AG04449 (cell line): ENCODE measurements at regions not wholly inside any gene's neighbourhood (a gene's known extent, or its start where the extent isn't known, plus 50 kb on each side); places are given as distances from the start of the nearest gene placed in this dataset.

Source experiments
- CTCF ChIA-PET: fragments of 350-600 bp; formaldehyde crosslinking; extraction: SDS; loops from one replicate; lab custom pipeline; 2021; ENCODE audit warnings: antibody characterized with exemption; lab: Yijun Ruan, JAX
- POLR2A ChIA-PET: fragments of 400-600, 350-600 bp; formaldehyde crosslinking; extraction: SDS; loops from one replicate; lab custom pipeline; 2020; ENCODE audit warnings: antibody characterized with exemption, inconsistent platforms; lab: Yijun Ruan, JAX
- DNase-seq: peaks from one replicate; pipeline ENCODE4 v3.0.0-alpha.2; 2010; ENCODE audit warnings: low read depth, low spot score
- H3K4me3 ChIP-seq: 2 replicates; pipeline ENCODE4 v1.5.1; 2011; ENCODE audit warnings: low read depth, mild to moderate bottlenecking, control low read depth, low read length
- TF ChIP-seq, protein P1 (sequence below): IDR thresholded peaks from one replicate; pipeline ENCODE4 v1.5.1; 2011; ENCODE audit warnings: mild to moderate bottlenecking, moderate library complexity, low read length, control low read depth, inconsistent platforms; ENCODE audit not compliant: insufficient read depth; ENCODE audit errors: missing control alignments

DNA sequence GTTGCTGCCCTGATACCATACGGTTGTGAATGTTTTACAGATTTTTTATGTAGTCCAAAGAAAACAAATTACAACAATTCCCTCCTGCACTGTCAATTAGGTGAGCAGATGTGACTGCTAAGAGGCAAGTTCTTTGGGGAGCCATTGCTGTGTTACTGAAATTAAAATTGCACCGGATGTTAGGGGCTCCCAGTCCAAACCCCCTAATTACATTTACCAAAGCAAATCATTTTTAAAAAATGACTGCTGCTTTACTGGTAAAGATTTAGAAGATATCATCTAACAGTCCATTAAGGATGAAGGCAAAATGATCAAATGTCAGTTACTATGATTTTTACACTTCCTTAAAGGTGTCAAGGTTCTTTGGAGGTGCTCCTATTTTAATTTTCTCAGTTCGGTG, 70.1 kb upstream of the CSRP2 start:
- POLR2A ChIA-PET, result no interaction called here
- no peak overlapping the region for H3K4me3 ChIP-seq
- CTCF ChIA-PET, result interaction anchor here (1.2 kb wide), 1 partner anchor 99 kb away, joined by 3 read pairs; no protein-coding TSS in a partner anchor
- TF ChIP-seq, protein P1, sequence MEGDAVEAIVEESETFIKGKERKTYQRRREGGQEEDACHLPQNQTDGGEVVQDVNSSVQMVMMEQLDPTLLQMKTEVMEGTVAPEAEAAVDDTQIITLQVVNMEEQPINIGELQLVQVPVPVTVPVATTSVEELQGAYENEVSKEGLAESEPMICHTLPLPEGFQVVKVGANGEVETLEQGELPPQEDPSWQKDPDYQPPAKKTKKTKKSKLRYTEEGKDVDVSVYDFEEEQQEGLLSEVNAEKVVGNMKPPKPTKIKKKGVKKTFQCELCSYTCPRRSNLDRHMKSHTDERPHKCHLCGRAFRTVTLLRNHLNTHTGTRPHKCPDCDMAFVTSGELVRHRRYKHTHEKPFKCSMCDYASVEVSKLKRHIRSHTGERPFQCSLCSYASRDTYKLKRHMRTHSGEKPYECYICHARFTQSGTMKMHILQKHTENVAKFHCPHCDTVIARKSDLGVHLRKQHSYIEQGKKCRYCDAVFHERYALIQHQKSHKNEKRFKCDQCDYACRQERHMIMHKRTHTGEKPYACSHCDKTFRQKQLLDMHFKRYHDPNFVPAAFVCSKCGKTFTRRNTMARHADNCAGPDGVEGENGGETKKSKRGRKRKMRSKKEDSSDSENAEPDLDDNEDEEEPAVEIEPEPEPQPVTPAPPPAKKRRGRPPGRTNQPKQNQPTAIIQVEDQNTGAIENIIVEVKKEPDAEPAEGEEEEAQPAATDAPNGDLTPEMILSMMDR, result no peak
- no peak for DNase-seq

DNA sequence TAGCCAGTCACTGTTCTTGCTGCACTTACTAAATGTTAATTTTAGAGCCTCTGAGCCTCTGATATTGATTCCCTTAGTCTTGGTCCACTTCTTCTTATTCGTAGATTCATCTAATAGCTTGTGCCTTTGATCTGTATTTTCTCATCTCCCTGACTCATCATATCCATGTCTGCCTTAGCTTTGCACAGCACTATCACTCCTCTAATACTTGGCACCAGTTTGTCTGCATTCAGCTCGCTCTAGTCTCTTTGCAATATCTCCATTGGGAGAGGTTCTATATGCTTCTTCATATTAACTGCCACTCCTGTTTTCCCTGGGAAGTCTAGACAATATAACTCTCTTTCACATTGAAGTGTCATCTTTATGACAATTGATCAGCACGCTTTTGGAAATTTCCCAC, 68.5 kb upstream of the CSRP2 start:
- TF ChIP-seq, protein P1, result no peak
- no peak overlapping the region for H3K4me3 ChIP-seq
- POLR2A ChIA-PET, result no interaction called here
- no peak for DNase-seq
- CTCF ChIA-PET, result interaction anchor here (0.9 to 1.2 kb wide), 2 partner anchors 64 to 326 kb away, joined by 3 to 6 read pairs; no protein-coding TSS in a partner anchor

DNA sequence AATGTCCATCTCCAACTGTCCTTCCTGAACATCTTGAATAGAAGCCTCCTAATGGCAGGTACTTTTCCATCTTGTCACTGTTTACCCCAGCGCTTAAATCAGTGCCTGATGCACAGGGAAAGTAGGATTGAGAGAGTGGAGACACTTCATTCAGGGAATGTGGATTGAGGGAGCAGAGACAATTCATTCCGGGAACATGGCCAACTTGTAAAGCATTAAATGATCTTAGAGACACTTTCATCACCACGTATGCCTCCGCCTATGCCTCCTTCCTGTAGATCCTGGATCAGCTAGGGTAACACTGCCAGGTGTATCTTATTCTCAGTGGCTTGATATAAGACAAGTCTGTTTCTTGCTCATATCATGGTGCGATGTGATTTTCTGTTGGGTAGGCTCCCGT, 67.6 kb upstream of the CSRP2 start:
- TF ChIP-seq, protein P1, result no peak
- CTCF ChIA-PET, result interaction anchor here (1.2 kb wide), 1 partner anchor 64 kb away, joined by 6 read pairs; no protein-coding TSS in a partner anchor
- no peak for DNase-seq
- H3K4me3 ChIP-seq, result no peak overlapping the region
- POLR2A ChIA-PET, result no interaction called here

DNA sequence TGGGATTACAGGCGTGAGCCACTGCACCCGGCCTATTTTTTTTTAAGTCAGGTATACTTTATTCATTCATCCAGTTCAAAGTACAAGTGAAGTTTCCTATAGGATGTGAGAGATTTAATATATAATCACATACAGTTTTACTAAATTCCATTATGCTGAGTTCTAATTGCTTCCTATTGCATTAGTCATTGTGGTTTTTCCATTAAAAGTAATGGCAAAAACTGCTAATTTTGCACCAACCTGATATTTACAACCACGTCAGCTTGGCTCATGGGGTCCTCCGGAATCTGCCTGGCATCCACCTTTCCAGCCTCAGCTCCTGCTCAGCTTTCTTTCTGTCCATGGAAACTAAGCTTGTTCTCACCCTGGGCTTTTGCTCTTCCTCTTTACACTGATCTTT, 67.0 kb upstream of the CSRP2 start:
- no peak for DNase-seq
- ChIA-PET POLR2A (no interaction called here), CTCF (interaction anchor here (2.7 kb wide), 1 partner anchor 65 kb away, joined by 13 read pairs; no protein-coding TSS in a partner anchor)
- H3K4me3 ChIP-seq, result no peak overlapping the region
- TF ChIP-seq, protein P1, result no peak

DNA sequence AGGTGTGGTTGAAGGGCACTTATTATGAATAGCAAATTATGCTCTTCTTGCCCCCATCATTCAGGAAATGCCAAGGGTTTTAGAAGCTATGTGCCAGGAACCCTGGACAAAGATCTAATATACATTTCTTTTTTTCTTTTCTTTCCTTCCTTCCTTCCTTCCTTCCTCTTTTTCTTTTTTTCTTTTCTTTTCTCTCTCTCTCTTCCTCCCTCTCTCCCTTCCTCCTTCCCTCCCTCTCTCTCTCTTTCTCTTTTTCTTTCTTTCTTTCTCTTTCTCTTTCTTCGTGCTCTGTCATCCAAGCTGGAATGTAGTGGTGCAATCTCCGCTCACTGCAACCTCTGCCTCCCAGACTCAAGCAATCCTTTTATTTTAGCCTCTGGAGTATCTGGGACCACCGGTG, 66.1 kb upstream of the CSRP2 start:
- H3K4me3 ChIP-seq, result no peak overlapping the region
- CTCF ChIA-PET, result interaction anchor here (0.6 to 2.7 kb wide), 3 partner anchors 66 to 315 kb away, joined by 3 to 13 read pairs (median 3); no protein-coding TSS in a partner anchor
- TF ChIP-seq, protein P1, result no peak
- no peak for DNase-seq
- POLR2A ChIA-PET, result no interaction called here

DNA sequence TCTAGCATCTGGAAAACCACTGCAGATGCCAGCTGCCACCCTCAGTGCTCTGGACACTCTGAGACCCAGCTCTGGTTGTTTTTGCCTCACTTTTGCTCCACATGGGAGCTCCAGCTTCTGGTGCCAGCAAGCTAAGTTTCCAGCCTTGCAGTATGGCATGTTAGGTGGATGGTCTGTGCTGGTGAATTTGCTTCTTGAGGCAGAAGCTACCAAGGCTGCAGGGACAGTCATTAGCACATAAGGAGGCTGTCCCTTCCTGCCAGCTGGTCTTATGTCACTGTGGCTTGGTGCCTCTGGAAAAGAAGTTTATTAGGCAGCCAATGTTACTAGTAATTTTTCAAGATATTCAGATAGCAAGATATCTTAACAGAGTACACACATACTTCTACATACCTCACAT, 64.2 kb upstream of the CSRP2 start:
- no peak overlapping the region for H3K4me3 ChIP-seq
- DNase-seq, result no peak
- CTCF ChIA-PET, result interaction anchor here (0.8 to 2.7 kb wide), 3 partner anchors 12 to 68 kb away, joined by 3 to 13 read pairs (median 6); no protein-coding TSS in a partner anchor
- TF ChIP-seq, protein P1, result no peak
- POLR2A ChIA-PET, result interaction anchor here (0.5 to 1.1 kb wide), 3 partner anchors 64 to 855 kb away, joined by 4 read pairs; partner anchors contain the start of gene CSRP2
